T-helper 2 cell treated with Interferon-gamma antibody and Interleukin-4, amounts not matched to agents 5 μg/mL and 100 μg/mL, for 36 hours (primary cell): ENCODE measurements at regions not wholly inside any gene's neighbourhood (a gene's known extent, or its start where the extent isn't known, plus 50 kb on each side); places are given as distances from the start of the nearest gene placed in this dataset.

Source experiments
- DNase-seq: peaks from one replicate; pipeline ENCODE4 v3.0.0; 2021; ENCODE audit warnings: low spot score
- H3K27ac Mint-ChIP-seq: one replicate; pipeline ENCODE4 v1.8.0; 2021; ENCODE audit warnings: mild to moderate bottlenecking, mixed read lengths
- H3K27me3 Mint-ChIP-seq: one replicate; pipeline ENCODE4 v1.8.0; 2021; ENCODE audit warnings: low read depth, mixed read lengths
- H3K36me3 Mint-ChIP-seq: one replicate; pipeline ENCODE4 v1.8.0; 2021; ENCODE audit warnings: low read depth, mixed read lengths
- H3K4me1 Mint-ChIP-seq: one replicate; pipeline ENCODE4 v1.8.0; 2021; ENCODE audit warnings: low read depth, mixed read lengths
- H3K4me3 Mint-ChIP-seq: one replicate; pipeline ENCODE4 v1.8.0; 2022; ENCODE audit warnings: mild to moderate bottlenecking, moderate library complexity, mixed read lengths
- H3K9me3 Mint-ChIP-seq: one replicate; pipeline ENCODE4 v1.8.0; 2021; ENCODE audit warnings: mixed read lengths

- no peaks in the 10 kb centered on the region for H3K9me3 Mint-ChIP-seq
- no peak for DNase-seq
- no peak overlapping the region for H3K4me3 Mint-ChIP-seq
- no peaks in the 10 kb centered on the region for H3K27me3 Mint-ChIP-seq
- no peaks in the 10 kb centered on the region for H3K36me3 Mint-ChIP-seq
- no peaks in the 10 kb centered on the region for H3K4me1 Mint-ChIP-seq
- H3K27ac Mint-ChIP-seq, result no peak overlapping the region
These were observed 488.5 kb downstream of the ANKRD7 start for GRCh38 chr7:118713039-118713438.

DNA sequence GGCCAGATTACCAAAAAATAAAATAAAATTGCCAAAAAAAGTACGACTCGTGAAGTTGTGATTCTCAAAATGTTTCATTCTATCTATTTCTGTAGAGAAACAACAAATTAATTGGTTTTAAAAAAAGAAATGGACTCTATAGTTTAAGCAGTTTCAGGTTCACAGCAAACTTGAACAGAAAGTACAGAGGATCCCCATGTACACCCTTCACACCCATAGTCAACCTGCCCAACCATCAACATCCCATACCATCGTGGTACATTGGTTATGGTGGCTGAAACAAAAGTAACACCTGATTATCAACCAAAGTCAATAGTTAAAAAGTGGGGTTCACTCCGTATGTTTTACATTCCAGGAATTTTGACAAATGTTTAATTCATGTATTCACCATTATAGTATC, 496.1 kb downstream of the ANKRD7 start:
- Mint-ChIP-seq H3K9me3 (no peaks in the 10 kb centered on the region), H3K27ac (no peak overlapping the region), H3K27me3 (no peaks in the 10 kb centered on the region), H3K36me3 (no peaks in the 10 kb centered on the region), H3K4me1 (no peaks in the 10 kb centered on the region), H3K4me3 (no peak overlapping the region)
- DNase-seq, result no peak

- Mint-ChIP-seq H3K27me3 (no peaks in the 10 kb centered on the region), H3K27ac (no peak overlapping the region), H3K36me3 (no peaks in the 10 kb centered on the region), H3K4me1 (no peaks in the 10 kb centered on the region), H3K4me3 (no peak overlapping the region), H3K9me3 (peaks cover 10% of the 10 kb centered on the region)
- DNase-seq, result no peak
These were observed 507.4 kb downstream of the ANKRD7 start for GRCh38 chr7:118731854-118732253.

DNA sequence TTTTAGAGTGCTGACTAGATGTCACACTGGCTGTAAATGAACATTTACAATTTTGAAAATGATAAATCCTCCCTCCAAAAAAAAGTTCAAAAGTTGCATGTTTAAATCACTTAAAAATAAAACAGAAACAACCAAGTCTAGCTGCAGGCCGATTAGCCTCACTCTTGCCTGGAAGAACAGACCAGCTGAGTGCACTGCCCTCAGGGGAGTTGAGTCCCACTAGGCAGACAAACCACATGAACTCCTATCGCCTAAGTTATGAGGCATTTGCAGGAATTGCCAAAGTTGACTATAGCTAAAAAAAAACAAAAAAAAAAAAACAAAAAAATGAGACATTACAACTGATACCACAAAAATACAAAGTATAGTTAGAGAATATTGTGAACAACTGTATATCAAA, 510.0 kb downstream of the ANKRD7 start:
- Mint-ChIP-seq H3K36me3 (no peaks in the 10 kb centered on the region), H3K27me3 (no peaks in the 10 kb centered on the region), H3K4me1 (no peaks in the 10 kb centered on the region), H3K4me3 (no peak overlapping the region), H3K9me3 (peaks cover 5% of the 10 kb centered on the region), H3K27ac (no peak overlapping the region)
- DNase-seq, result no peak

GRCh38 chr7:118735441-118735840, 510.9 kb downstream of the ANKRD7 start:
- Mint-ChIP-seq H3K27me3 (no peaks in the 10 kb centered on the region), H3K4me3 (no peak overlapping the region), H3K36me3 (no peaks in the 10 kb centered on the region), H3K27ac (no peak overlapping the region), H3K9me3 (peaks cover 11% of the 10 kb centered on the region), H3K4me1 (no peaks in the 10 kb centered on the region)
- no peak for DNase-seq

GRCh38 chr7:118737935-118738334, 513.4 kb downstream of the ANKRD7 start:
- Mint-ChIP-seq H3K9me3 (peaks cover 18% of the 10 kb centered on the region), H3K4me3 (no peak overlapping the region), H3K4me1 (no peaks in the 10 kb centered on the region), H3K27me3 (no peaks in the 10 kb centered on the region), H3K36me3 (no peaks in the 10 kb centered on the region), H3K27ac (no peak overlapping the region)
- no peak for DNase-seq

DNA sequence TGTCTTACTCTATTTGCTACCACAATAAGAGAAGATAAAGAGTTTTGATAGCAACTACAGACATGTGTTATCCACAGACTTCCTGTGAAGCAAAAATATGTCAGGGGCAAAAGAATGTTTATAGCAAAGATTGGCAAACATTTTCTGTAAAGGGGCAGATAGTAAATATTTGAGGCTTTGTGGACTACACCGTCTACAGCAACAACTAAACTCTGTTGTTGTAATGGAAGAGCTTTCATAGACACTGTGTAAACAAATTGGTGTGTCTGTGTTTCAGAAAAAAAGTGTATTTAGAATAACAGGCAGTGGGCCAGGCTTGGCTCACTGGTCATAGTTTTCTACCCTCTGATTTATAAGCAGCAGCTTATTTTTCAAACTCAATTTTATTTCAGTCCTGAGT, 521.4 kb downstream of the ANKRD7 start:
- Mint-ChIP-seq H3K9me3 (peaks cover 19% of the 10 kb centered on the region), H3K27me3 (no peaks in the 10 kb centered on the region), H3K27ac (no peak overlapping the region), H3K4me1 (no peaks in the 10 kb centered on the region), H3K4me3 (no peak overlapping the region), H3K36me3 (no peaks in the 10 kb centered on the region)
- DNase-seq, result no peak

DNA sequence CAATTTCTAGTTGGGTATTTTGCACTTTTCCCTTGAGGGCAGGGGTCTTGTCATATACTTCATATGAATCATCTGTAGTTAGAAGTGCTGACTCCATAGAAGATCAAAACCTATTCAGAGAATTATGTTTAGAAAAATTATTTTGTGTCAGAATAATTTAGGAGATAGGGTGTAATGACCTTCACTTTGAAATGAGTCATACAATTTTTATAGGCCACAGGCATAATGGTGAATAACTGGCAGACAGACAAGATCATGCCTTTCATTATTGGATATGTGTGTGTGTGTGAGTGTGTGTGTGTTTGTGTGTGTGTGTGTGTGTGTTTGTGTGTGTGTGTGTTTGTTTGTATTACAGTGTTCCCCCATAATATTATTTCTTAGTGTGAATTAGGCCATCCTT, 523.0 kb downstream of the ANKRD7 start:
- Mint-ChIP-seq H3K4me3 (no peak overlapping the region), H3K27ac (no peak overlapping the region), H3K4me1 (no peaks in the 10 kb centered on the region), H3K9me3 (peaks cover 18% of the 10 kb centered on the region), H3K27me3 (no peaks in the 10 kb centered on the region), H3K36me3 (no peaks in the 10 kb centered on the region)
- DNase-seq, result no peak

DNA sequence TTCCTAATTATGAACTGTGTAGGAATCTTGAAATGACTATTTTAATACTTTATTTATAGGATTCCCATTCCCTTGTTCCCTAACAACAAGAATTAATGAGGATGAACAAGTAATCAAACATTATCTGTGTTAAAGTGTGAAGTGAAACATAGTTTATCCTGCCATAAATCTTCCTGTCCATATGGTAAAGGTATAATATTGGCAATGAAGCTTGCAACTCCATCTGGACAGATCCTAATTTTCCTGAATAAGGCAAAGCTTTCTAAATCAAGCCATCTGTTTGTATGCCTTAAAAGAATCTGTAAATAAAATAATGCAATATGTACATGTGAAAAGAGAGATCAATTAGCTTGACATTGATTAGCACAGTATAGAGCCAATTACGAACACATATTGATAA, 529.0 kb downstream of the ANKRD7 start:
- no peak overlapping the region for H3K27ac Mint-ChIP-seq
- peaks cover 9% of the 10 kb centered on the region for H3K9me3 Mint-ChIP-seq
- H3K27me3 Mint-ChIP-seq, result no peaks in the 10 kb centered on the region
- no peak overlapping the region for H3K4me3 Mint-ChIP-seq
- no peak for DNase-seq
- no peaks in the 10 kb centered on the region for H3K36me3 Mint-ChIP-seq
- H3K4me1 Mint-ChIP-seq, result no peaks in the 10 kb centered on the region

- no peak overlapping the region for H3K27ac Mint-ChIP-seq
- H3K4me1 Mint-ChIP-seq, result no peaks in the 10 kb centered on the region
- peaks cover 9% of the 10 kb centered on the region for H3K9me3 Mint-ChIP-seq
- no peaks in the 10 kb centered on the region for H3K27me3 Mint-ChIP-seq
- no peaks in the 10 kb centered on the region for H3K36me3 Mint-ChIP-seq
- H3K4me3 Mint-ChIP-seq, result no peak overlapping the region
- DNase-seq, result no peak
These were observed 530.1 kb downstream of the ANKRD7 start for GRCh38 chr7:118754608-118755007.

- no peak for DNase-seq
- Mint-ChIP-seq H3K4me3 (no peak overlapping the region), H3K27ac (no peak overlapping the region), H3K36me3 (no peaks in the 10 kb centered on the region), H3K4me1 (no peaks in the 10 kb centered on the region), H3K9me3 (peaks cover 9% of the 10 kb centered on the region), H3K27me3 (no peaks in the 10 kb centered on the region)
These were observed 530.6 kb downstream of the ANKRD7 start for GRCh38 chr7:118755067-118755625.

DNA sequence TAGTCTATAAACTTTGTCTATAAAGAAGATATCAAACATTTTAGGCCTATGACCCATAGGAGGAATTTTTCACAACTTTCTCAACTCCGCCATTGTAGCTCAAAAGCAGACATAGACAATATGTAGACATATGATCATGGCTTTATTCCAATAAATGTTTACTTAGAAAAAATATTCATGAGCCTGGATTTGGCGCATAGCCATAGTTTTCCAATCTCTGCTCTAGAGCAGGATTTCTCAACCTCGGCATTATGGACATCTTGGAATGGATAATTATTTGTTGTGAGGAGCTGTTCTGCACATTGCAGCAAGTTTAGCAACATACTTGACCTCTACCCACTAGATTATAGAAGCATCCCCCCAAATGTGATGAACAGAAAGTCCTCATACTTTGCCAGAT, 532.6 kb downstream of the ANKRD7 start:
- Mint-ChIP-seq H3K4me3 (no peak overlapping the region), H3K9me3 (no peaks in the 10 kb centered on the region), H3K27ac (no peak overlapping the region), H3K4me1 (no peaks in the 10 kb centered on the region), H3K36me3 (no peaks in the 10 kb centered on the region), H3K27me3 (no peaks in the 10 kb centered on the region)
- DNase-seq, result no peak

GRCh38 chr7:118758582-118758981, 534.1 kb downstream of the ANKRD7 start:
- DNase-seq, result no peak
- Mint-ChIP-seq H3K4me3 (no peak overlapping the region), H3K27me3 (no peaks in the 10 kb centered on the region), H3K36me3 (no peaks in the 10 kb centered on the region), H3K4me1 (no peaks in the 10 kb centered on the region), H3K27ac (no peak overlapping the region), H3K9me3 (peaks cover 6% of the 10 kb centered on the region)

- no peak overlapping the region for H3K4me3 Mint-ChIP-seq
- no peaks in the 10 kb centered on the region for H3K27me3 Mint-ChIP-seq
- H3K4me1 Mint-ChIP-seq, result no peaks in the 10 kb centered on the region
- no peaks in the 10 kb centered on the region for H3K36me3 Mint-ChIP-seq
- H3K9me3 Mint-ChIP-seq, result peaks cover 6% of the 10 kb centered on the region
- no peak for DNase-seq
- no peak overlapping the region for H3K27ac Mint-ChIP-seq
These were observed 535.4 kb downstream of the ANKRD7 start for GRCh38 chr7:118759921-118760320.

GRCh38 chr7:118762451-118762850, 537.9 kb downstream of the ANKRD7 start:
- no peaks in the 10 kb centered on the region for H3K27me3 Mint-ChIP-seq
- no peaks in the 10 kb centered on the region for H3K4me1 Mint-ChIP-seq
- H3K27ac Mint-ChIP-seq, result no peak overlapping the region
- no peak overlapping the region for H3K4me3 Mint-ChIP-seq
- H3K36me3 Mint-ChIP-seq, result no peaks in the 10 kb centered on the region
- peaks cover 11% of the 10 kb centered on the region for H3K9me3 Mint-ChIP-seq
- DNase-seq, result no peak
